ENCODE measurements at regions not wholly inside any gene's neighbourhood (a gene's known extent, or its start where the extent isn't known, plus 50 kb on each side); places are given as distances from the start of the nearest gene placed in this dataset.

DNA sequence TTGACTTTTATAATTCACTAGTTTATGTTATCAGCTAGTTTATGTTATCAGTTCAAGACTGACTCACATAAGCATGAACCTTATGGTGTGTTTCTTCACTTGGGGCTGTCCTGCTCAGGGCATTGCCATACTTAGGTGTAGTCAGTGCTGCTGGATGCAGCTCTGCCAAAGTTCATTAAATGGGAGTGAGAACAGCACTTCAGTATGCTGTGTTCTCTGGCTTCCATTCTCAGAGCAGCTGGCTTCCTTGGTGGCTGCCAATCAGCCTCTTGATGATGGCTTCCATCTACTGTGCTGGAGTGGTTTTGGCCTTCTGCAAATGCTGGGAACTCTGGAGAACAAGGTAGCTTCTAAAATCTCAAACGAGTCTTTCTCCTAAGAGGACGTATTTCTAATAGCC, 170.7 kb downstream of the TDRD15 start:
- TF ChIP-seq ZFX (IDR thresholded peaks at IDR 0.05): no peak
- TF ChIP-seq, protein P1, sequence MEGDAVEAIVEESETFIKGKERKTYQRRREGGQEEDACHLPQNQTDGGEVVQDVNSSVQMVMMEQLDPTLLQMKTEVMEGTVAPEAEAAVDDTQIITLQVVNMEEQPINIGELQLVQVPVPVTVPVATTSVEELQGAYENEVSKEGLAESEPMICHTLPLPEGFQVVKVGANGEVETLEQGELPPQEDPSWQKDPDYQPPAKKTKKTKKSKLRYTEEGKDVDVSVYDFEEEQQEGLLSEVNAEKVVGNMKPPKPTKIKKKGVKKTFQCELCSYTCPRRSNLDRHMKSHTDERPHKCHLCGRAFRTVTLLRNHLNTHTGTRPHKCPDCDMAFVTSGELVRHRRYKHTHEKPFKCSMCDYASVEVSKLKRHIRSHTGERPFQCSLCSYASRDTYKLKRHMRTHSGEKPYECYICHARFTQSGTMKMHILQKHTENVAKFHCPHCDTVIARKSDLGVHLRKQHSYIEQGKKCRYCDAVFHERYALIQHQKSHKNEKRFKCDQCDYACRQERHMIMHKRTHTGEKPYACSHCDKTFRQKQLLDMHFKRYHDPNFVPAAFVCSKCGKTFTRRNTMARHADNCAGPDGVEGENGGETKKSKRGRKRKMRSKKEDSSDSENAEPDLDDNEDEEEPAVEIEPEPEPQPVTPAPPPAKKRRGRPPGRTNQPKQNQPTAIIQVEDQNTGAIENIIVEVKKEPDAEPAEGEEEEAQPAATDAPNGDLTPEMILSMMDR (conservative IDR thresholded peaks at IDR 0.05): no peak
- no peak overlapping the region for H3K27ac ChIP-seq

DNA sequence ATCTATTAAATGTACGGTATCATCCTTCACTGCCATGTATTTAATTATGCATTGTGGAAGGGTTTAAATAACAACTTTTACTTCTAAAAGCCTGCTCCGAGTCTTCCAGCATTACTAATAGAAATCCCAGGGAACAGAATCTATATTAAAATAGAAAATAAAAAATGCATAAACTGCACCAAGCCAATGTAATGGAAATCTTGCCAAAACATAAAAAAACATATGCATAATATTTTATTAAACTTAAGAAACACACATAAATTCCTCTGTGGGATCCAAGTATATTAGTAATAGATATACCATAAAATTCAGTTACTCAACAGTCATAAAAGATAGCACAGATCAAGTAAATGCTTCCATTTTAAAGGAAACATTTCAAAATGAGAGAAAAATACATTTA, 175.6 kb downstream of the TDRD15 start:
- TF ChIP-seq, protein P1 (conservative IDR thresholded peaks at IDR 0.05): no peak
- no peak for TF ChIP-seq ZFX (IDR thresholded peaks at IDR 0.05)
- H3K27ac ChIP-seq: no peak overlapping the region

DNA sequence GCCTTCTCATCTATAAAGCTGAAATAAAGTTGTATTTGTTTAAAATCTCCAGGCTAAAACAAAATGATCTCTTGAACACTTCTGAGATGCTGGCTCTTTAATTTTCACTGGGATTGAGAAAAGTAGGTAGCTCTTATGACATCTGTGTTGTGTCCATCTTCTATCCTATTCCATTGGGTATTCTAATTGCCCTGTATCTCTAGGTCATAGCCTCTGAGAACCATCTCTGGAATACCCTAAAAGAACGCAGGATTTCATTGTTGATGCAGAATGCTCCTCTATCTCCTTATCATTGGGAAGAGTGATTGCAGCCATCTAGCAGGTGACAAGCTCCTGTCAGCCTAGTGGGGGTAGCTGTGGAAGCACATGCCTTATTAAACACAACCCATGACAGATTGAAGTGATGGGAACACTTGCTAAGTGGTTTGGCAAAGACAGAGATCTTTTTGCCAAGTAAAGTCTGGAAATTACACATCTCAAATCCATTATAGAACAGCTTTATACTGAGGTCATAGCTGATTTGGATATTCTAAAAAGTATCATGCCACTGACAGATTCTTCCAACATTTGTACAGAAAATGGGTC, 178.2 kb downstream of the TDRD15 start:
- no peak overlapping the region for H3K27ac ChIP-seq
- TF ChIP-seq, protein P1 (conservative IDR thresholded peaks at IDR 0.05): no peak
- TF ChIP-seq ZFX (IDR thresholded peaks at IDR 0.05): no peak

DNA sequence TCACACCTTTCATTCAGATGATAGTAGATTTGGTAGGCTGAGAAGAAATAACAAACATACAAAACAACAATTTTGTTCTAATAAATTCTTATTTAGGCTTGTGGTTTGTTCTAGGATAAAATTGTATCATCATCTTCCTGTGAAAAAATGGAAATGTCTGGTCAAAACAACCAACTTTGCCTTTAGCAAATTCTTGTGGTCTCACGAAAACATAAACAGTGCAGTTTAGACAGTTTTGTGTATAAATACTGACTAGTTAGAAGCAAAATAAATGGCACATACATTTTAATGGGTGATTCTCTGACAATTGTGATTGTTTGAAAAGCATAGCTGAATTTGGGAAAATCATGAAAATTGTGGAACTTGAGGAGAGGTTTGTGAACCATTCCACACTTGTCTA, 180.1 kb downstream of the TDRD15 start:
- TF ChIP-seq ZFX (IDR thresholded peaks at IDR 0.05): no peak
- TF ChIP-seq, protein P1 (conservative IDR thresholded peaks at IDR 0.05): no peak
- no peak overlapping the region for H3K27ac ChIP-seq

DNA sequence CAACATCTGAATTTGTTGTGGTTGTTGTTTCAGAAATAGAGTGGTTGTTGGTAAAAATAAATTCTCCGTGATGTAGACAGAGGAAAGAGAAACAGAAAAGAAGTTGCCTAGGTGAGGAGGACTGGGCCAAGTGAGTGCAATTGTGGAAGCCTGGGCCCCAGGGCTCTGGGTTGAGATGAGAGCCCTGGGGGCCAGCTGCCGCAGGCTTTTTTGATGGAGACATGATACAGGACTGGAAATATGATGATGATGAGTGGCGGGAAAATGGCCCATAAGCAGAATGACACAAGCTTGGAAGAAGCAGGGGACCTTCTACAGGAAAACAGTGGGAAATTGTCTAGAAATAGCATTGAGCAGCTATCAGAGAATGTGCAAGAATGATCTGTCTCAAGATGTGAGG, 181.8 kb downstream of the TDRD15 start:
- TF ChIP-seq, protein P1 (conservative IDR thresholded peaks at IDR 0.05): no peak
- TF ChIP-seq ZFX (IDR thresholded peaks at IDR 0.05): no peak
- H3K27ac ChIP-seq: no peak overlapping the region

DNA sequence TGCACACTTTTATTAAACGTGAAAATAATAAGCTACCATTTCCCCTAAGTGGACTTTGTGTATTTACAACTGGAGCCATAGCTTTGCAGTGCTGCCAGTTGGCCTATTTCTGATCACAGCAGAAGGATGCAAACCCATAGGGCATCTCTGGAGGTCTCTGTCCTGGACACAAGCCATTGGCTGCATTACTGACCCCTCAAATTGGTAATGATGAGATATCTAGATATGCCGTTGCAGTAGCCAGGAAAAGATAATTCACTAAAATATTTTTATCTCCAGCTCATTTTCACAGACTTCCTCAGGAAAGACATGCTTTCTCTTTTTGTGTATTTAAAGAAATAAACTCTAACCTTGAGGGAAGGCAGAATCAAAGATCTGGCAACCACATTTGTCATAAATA, 182.5 kb downstream of the TDRD15 start:
- TF ChIP-seq ZFX (IDR thresholded peaks at IDR 0.05): no peak
- TF ChIP-seq, protein P1 (conservative IDR thresholded peaks at IDR 0.05): no peak
- H3K27ac ChIP-seq: no peak overlapping the region

DNA sequence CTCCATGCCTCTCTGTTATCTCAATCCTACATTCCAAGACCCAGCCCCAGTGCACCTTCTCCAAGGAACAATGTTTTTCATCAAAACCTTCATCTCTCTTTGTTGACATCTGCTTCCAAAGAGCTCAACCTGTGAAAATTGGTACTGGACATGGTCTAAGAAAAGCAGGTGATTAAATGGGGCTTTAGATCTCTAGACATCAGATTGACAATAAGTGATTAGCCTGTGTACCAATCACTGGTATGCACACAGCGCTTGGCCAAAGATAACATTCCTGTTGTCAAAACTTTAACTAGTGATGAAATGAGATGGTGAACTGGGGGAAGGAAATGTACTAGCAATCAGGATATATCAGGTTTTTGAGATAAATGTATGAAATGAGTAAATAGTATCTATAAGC, 183.3 kb downstream of the TDRD15 start:
- no peak overlapping the region for H3K27ac ChIP-seq
- TF ChIP-seq, protein P1 (conservative IDR thresholded peaks at IDR 0.05): no peak
- TF ChIP-seq ZFX (IDR thresholded peaks at IDR 0.05): no peak

Data from C4-2B (cell line).